ENCODE measurements at regions not wholly inside any gene's neighbourhood (a gene's known extent, or its start where the extent isn't known, plus 50 kb on each side); places are given as distances from the start of the nearest gene placed in this dataset.

DNA sequence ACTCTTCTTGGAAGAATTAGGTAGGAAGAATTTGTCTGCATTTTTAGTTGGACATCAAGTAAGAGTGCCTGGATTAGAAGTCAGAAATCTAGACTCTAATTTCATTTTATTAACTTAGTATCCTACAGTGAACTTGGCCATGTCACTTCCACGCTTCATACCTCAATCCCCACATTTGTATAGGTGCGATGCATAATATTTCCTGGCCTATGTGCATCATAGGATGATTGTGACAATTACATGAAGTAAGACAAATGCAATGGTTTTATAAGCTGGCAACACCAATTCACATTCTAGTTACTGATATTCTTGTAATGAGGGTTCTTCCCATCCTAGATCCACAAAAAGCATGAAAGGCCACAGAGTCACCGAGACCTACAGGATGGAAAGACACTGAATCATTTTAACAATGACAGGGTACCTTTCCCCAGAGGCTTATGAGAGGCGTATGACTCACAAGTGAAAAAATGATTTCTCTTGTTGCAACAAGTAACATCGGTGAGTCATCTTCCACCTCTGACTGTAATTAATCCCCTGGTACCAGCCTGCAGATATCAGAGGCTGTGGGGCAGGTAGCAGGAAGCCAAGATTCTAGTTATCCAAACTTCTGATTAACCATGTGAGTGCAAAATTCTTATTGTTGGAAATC lies 56.0 kb upstream of the OR5AK2 start:
- Histone ChIP-seq H3K4me3 (no peak overlapping the region), H3K4me1 (no peaks in the 10 kb centered on the region), H3K27ac (no peak overlapping the region), H3K9me3 (no peaks in the 10 kb centered on the region), H3K27me3 (no peaks in the 10 kb centered on the region), H3K36me3 (no peaks in the 10 kb centered on the region)
- peak in 2 of 4 donors; percentile 38 to 53 for ATAC-seq
- DNase-seq = no peak
- TF ChIP-seq, protein P1, sequence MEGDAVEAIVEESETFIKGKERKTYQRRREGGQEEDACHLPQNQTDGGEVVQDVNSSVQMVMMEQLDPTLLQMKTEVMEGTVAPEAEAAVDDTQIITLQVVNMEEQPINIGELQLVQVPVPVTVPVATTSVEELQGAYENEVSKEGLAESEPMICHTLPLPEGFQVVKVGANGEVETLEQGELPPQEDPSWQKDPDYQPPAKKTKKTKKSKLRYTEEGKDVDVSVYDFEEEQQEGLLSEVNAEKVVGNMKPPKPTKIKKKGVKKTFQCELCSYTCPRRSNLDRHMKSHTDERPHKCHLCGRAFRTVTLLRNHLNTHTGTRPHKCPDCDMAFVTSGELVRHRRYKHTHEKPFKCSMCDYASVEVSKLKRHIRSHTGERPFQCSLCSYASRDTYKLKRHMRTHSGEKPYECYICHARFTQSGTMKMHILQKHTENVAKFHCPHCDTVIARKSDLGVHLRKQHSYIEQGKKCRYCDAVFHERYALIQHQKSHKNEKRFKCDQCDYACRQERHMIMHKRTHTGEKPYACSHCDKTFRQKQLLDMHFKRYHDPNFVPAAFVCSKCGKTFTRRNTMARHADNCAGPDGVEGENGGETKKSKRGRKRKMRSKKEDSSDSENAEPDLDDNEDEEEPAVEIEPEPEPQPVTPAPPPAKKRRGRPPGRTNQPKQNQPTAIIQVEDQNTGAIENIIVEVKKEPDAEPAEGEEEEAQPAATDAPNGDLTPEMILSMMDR (IDR thresholded peaks at IDR 0.05) = no peak
- intact Hi-C loops (cut with DNase I) = no loop called here
- no peak for FAIRE-seq
- 61 to 78% methylated on average over 5 of the region's 5 CpGs for WGBS, 2 donors

DNA sequence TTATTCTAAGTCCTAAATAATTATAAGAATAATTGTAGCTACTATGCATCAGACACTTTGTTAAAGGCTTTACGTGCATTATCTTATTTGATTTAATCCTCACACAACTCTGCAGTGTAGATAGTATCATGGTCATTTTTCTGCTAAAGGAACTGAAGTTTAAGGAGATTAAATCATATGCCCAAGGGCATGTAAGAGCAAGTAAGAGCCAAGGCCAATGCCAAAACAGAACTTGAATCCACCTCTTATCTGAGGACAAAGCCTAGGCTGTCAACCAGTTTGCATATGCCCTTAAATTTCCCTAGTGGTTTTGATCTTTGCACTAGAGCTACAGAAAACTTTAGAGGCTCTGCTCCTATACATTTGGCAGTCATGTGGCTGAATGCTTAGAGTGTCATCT lies 65.6 kb upstream of the OR5AK2 start:
- Histone ChIP-seq H3K27ac (no peak overlapping the region), H3K9me3 (no peaks in the 10 kb centered on the region), H3K4me1 (no peaks in the 10 kb centered on the region), H3K4me3 (no peak overlapping the region), H3K27me3 (no peaks in the 10 kb centered on the region), H3K36me3 (no peaks in the 10 kb centered on the region)
- ATAC-seq = no peak
- TF ChIP-seq, protein P1 (IDR thresholded peaks at IDR 0.05) = no peak
- no peak for DNase-seq
- 0 to 26% methylated on average over 1 of the region's 1 CpG for WGBS, 2 donors
- no peak for FAIRE-seq
- intact Hi-C loops (cut with DNase I) = no loop called here

DNA sequence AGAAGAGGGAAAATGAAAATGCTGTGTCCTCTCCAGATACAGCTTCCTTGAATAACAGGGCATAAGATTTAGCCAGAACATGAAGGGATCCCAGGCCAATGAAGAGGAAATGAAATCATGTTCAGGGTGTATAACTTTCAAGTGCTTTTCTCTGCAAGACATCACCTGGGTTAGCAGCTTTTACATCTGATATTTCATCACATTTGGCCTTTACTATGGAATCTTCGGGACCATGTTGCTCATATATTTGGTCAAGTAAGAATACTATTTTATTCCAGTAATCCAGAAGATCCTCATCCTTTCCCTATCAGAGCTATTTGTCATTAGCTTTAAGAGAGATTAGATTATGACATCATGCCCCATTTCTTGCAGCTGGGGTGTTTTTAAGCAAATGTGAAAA lies 66.3 kb upstream of the OR5AK2 start:
- TF ChIP-seq, protein P1 (IDR thresholded peaks at IDR 0.05) = no peak
- 82 to 97% methylated on average over 1 of the region's 1 CpG for WGBS, 2 donors
- intact Hi-C loops (cut with DNase I) = no loop called here
- Histone ChIP-seq H3K4me1 (no peaks in the 10 kb centered on the region), H3K27ac (no peak overlapping the region), H3K27me3 (no peaks in the 10 kb centered on the region), H3K4me3 (no peak overlapping the region), H3K36me3 (no peaks in the 10 kb centered on the region), H3K9me3 (no peaks in the 10 kb centered on the region)
- no peak for ATAC-seq
- FAIRE-seq = no peak
- DNase-seq = no peak

DNA sequence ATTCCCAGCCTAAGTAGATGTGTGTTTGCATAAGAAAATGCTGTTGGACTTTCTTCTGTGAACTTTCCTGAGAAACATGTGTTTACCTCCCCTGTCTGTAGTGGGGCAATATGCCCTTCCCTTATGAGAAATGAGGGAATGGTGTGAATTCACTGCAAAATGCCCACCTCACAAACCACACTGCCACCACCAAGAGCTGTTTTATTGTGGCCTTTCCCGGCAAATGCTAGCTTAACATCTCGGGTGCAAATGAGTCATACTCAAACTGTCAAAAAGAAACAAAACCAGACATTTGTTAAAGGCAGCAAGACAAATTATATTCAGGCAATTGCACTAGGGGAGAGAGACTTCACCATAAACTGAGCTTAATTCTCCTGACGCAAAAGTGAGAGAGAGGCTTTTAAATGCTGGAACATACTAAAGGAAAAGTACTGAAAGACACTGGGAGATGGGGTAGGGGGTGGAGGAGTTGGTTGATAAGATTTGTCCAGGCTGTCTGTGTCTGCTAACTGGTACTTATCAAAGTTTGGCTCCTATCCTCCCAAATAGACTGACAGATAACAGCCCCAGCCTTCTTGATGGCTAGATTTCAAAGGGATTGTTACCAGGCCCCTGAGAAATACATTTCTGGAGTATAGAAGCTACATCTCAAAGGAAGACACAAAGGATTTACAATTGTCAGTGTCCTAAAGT lies 70.9 kb upstream of the OR5AK2 start:
- Histone ChIP-seq H3K36me3 (no peaks in the 10 kb centered on the region), H3K4me3 (no peak overlapping the region), H3K9me3 (no peaks in the 10 kb centered on the region), H3K27me3 (no peaks in the 10 kb centered on the region), H3K4me1 (no peaks in the 10 kb centered on the region), H3K27ac (no peak overlapping the region)
- WGBS, 2 donors = 58 to 59% methylated on average over 3 of the region's 3 CpGs
- intact Hi-C loops (cut with DNase I) = no loop called here
- ATAC-seq = no peak
- TF ChIP-seq, protein P1 (IDR thresholded peaks at IDR 0.05) = no peak
- FAIRE-seq = no peak
- no peak for DNase-seq

DNA sequence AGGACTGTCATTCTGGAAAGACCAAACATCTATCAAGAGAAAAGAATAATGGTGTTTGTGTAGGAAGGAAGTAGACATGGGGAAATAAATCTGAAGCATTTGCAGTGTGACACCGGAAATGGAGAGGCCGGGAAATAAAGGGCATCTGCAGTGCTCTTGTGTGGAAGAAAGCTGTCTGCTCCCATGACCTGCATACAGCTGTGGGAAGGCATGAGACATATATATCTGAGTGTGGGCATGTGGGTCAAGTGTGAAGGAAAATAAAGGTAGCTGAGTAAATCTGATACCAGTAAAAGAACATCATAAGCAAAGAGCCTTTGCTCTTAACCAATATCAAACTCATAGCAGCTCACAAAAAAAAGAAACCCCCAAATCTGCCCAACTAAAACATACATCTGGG lies 72.1 kb upstream of the OR5AK2 start:
- intact Hi-C loops (cut with DNase I) = no loop called here
- no peaks in the 10 kb centered on the region for H3K9me3 ChIP-seq
- H3K27me3 ChIP-seq = no peaks in the 10 kb centered on the region
- no peaks in the 10 kb centered on the region for H3K4me1 ChIP-seq
- no peak for DNase-seq
- no peak overlapping the region for H3K27ac ChIP-seq
- 58% methylated on average over 2 of the region's 2 CpGs for WGBS, 2 donors
- ATAC-seq = no peak
- no peak for FAIRE-seq
- H3K4me3 ChIP-seq = no peak overlapping the region
- H3K36me3 ChIP-seq = no peaks in the 10 kb centered on the region
- TF ChIP-seq, protein P1 (IDR thresholded peaks at IDR 0.05) = no peak
